GM23338 (cell line): ENCODE measurements at regions not wholly inside any gene's neighbourhood (a gene's known extent, or its start where the extent isn't known, plus 50 kb on each side); places are given as distances from the start of the nearest gene placed in this dataset.

Source experiments
- ATAC-seq: fragments of 200-7000 bp; cut with Tn5 transposase; 3 replicates; pipeline ENCODE4 v1.9.1; 2020
- DNase-seq: peaks from one replicate; pipeline ENCODE4 v3.0.0-alpha.2; 2015; ENCODE audit warnings: low spot score
- H2AFZ ChIP-seq: fragments of 200-600 bp; sonication (generic); 2 replicates; pipeline ENCODE4 v1.8.0; 2016; ENCODE audit warnings: antibody characterized with exemption, mild to moderate bottlenecking, moderate library complexity
- H3F3A ChIP-seq: fragments of 200-600 bp; sonication (generic); replicated peaks from 2 replicates; pipeline ENCODE4 v1.8.0; 2017; ENCODE audit warnings: antibody characterized with exemption, mixed run types, low read depth
- H3K27ac ChIP-seq: fragments of 200-600 bp; sonication (generic); 2 replicates; pipeline ENCODE4 v1.6.1; 2016; ENCODE audit warnings: low read depth
- H3K27me3 ChIP-seq: fragments of 200-600 bp; sonication (generic); 2 replicates; pipeline ENCODE4 v1.8.0; 2016; ENCODE audit warnings: mild to moderate bottlenecking, mixed run types, moderate library complexity; ENCODE audit not compliant: insufficient read depth
- H3K36me3 ChIP-seq: fragments of 200-600 bp; sonication (generic); 2 replicates; pipeline ENCODE4 v1.8.0; 2016; ENCODE audit warnings: mild to moderate bottlenecking; ENCODE audit not compliant: insufficient read depth
- H3K4me1 ChIP-seq: fragments of 200-600 bp; sonication (generic); 2 replicates; pipeline ENCODE4 v1.8.0; 2016; ENCODE audit warnings: mild to moderate bottlenecking, moderate library complexity; ENCODE audit not compliant: insufficient read depth
- H3K4me2 ChIP-seq: fragments of 200-600 bp; sonication (generic); 2 replicates; pipeline ENCODE4 v1.7.1; 2017; ENCODE audit warnings: mixed run types
- H3K4me3 ChIP-seq: fragments of 200-600 bp; sonication (generic); 2 replicates; pipeline ENCODE4 v1.6.1; 2016; ENCODE audit warnings: mixed run types
- H3K79me2 ChIP-seq: fragments of 200-600 bp; sonication (generic); replicated peaks from 2 replicates; pipeline ENCODE4 v1.8.0; 2017; ENCODE audit warnings: mild to moderate bottlenecking; ENCODE audit not compliant: insufficient read depth
- H3K9me2 ChIP-seq: fragments of 200-600 bp; sonication (generic); 2 replicates; pipeline ENCODE4 v1.8.0; 2017; ENCODE audit not compliant: insufficient read depth
- H4K20me1 ChIP-seq: fragments of 200-600 bp; sonication (generic); replicated peaks from 2 replicates; pipeline ENCODE4 v1.8.0; 2017; ENCODE audit warnings: mild to moderate bottlenecking; ENCODE audit not compliant: insufficient read depth
- H3K27ac Mint-ChIP-seq: 2 replicates; pipeline ENCODE4 v1.8.0; 2020; ENCODE audit warnings: inconsistent platforms, mild to moderate bottlenecking, moderate library complexity, mixed read lengths
- H3K27me3 Mint-ChIP-seq: 3 replicates; pipeline ENCODE4 v1.8.0; 2022; ENCODE audit warnings: low read depth, mild to moderate bottlenecking, moderate library complexity, mixed read lengths, inconsistent platforms; ENCODE audit not compliant: insufficient read depth, poor library complexity
- H3K36me3 Mint-ChIP-seq: 3 replicates; pipeline ENCODE4 v1.8.0; 2021; ENCODE audit warnings: low read depth, mild to moderate bottlenecking, inconsistent platforms, moderate library complexity, mixed read lengths
- H3K4me1 Mint-ChIP-seq: 3 replicates; pipeline ENCODE4 v1.8.0; 2020; ENCODE audit warnings: mild to moderate bottlenecking, inconsistent platforms, mixed read lengths
- H3K4me3 Mint-ChIP-seq: 3 replicates; pipeline ENCODE4 v1.8.0; 2021; ENCODE audit warnings: moderate library complexity, mild to moderate bottlenecking, inconsistent platforms, mixed read lengths
- H3K9me3 Mint-ChIP-seq: 3 replicates; pipeline ENCODE4 v1.8.0; 2020; ENCODE audit warnings: moderate library complexity, mild to moderate bottlenecking, inconsistent platforms, mixed read lengths
- CREB1 ChIP-seq: fragments of 250-450 bp; sonication (Bioruptor Pico); IDR thresholded peaks from 2 replicates; pipeline ENCODE4 v1.5.0; 2020; ENCODE audit warnings: low read depth, mild to moderate bottlenecking, moderate library complexity
- EZH2phosphoT487 ChIP-seq: fragments of 200-600 bp; sonication (generic); IDR thresholded peaks from one replicate; pipeline ENCODE4 v1.8.1; 2018; ENCODE audit warnings: antibody characterized with exemption; ENCODE audit not compliant: unreplicated experiment
- POLR2AphosphoS5 ChIP-seq: IDR thresholded peaks from 2 replicates; pipeline ENCODE4 v1.6.1; 2016; ENCODE audit warnings: antibody characterized with exemption, low read depth
- STAT1 ChIP-seq: IDR thresholded peaks from one replicate; pipeline ENCODE4 v1.6.1; 2016; ENCODE audit warnings: antibody characterized with exemption; ENCODE audit not compliant: unreplicated experiment
- ZNF114 ChIP-seq: fragments of 250-450 bp; sonication (Bioruptor Pico); IDR thresholded peaks from 2 replicates; pipeline ENCODE4 v1.5.0; 2020; ENCODE audit warnings: mild to moderate bottlenecking, moderate library complexity
- TF ChIP-seq, protein P1 (sequence below): fragments of 250-450 bp; sonication (Bioruptor Pico); IDR thresholded peaks from 2 replicates; pipeline ENCODE4 v1.5.0; 2020; ENCODE audit warnings: mild to moderate bottlenecking, moderate library complexity

DNA sequence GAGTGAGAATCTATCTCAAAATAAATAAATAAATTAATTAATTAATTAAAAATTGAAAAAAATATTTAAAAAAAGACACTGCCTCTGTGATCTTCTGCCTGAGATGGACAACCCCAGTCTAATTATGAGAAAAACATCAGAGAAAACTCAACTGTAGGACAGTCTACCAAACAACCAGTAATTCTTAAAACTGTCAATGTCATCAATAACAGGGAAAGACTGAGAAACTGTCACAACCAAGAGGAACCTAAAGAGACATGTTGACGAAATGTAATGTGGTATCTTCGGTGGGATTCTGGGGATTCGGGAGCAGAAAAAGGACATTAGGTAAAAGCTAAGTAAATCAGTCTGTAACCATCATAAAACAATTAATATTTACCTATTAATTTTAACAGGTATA lies 265.4 kb upstream of the LMCD1 start (continued):
- TF ChIP-seq STAT1: no peak
- no peak for TF ChIP-seq EZH2phosphoT487

DNA sequence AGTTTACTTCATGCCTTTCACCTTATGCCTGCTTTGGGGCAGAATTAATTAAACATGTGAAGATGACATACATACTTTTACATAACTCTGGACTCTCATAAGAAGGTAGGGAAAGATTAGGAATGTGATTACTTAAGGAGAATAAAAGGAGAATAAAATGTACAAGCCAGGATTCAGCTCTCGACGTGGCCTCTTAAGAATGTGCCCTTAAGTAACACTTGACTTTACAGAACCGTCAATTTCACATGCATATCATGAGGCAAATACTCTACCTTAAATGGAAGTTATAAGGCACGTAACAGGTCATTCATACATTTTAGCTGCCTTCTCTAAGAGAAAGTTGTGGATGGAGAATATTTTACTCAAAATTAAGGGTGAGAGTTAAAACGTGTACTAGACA lies 263.7 kb upstream of the LMCD1 start:
- H3K4me1 ChIP-seq: peaks cover 10% of the 10 kb centered on the region; the same call in 1 of the 2 replicates
- no peaks in the 10 kb centered on the region for H3K79me2 ChIP-seq
- Mint-ChIP-seq H3K9me3 (no peaks in the 10 kb centered on the region; the same call in 2 of the 3 replicates), H3K4me1 (peaks cover 10% of the 10 kb centered on the region; the same call in 2 of the 3 replicates), H3K27me3 (no peaks in the 10 kb centered on the region), H3K4me3 (no peak overlapping the region), H3K27ac (no peak overlapping the region), H3K36me3 (no peaks in the 10 kb centered on the region)
- no peak overlapping the region for H3K4me2 ChIP-seq
- no peak overlapping the region for H3K27ac ChIP-seq
- ATAC-seq: no peak
- no peak overlapping the region for H2AFZ ChIP-seq
- H3K9me2 ChIP-seq: no peaks in the 10 kb centered on the region
- H3F3A ChIP-seq: no peaks in the 10 kb centered on the region
- no peak overlapping the region for H3K4me3 ChIP-seq
- no peaks in the 10 kb centered on the region for H3K27me3 ChIP-seq
- TF ChIP-seq POLR2AphosphoS5 (no peak), CREB1 (no peak), ZNF114 (CRISPR knock-in tag) (no peak)
- TF ChIP-seq, protein P1, sequence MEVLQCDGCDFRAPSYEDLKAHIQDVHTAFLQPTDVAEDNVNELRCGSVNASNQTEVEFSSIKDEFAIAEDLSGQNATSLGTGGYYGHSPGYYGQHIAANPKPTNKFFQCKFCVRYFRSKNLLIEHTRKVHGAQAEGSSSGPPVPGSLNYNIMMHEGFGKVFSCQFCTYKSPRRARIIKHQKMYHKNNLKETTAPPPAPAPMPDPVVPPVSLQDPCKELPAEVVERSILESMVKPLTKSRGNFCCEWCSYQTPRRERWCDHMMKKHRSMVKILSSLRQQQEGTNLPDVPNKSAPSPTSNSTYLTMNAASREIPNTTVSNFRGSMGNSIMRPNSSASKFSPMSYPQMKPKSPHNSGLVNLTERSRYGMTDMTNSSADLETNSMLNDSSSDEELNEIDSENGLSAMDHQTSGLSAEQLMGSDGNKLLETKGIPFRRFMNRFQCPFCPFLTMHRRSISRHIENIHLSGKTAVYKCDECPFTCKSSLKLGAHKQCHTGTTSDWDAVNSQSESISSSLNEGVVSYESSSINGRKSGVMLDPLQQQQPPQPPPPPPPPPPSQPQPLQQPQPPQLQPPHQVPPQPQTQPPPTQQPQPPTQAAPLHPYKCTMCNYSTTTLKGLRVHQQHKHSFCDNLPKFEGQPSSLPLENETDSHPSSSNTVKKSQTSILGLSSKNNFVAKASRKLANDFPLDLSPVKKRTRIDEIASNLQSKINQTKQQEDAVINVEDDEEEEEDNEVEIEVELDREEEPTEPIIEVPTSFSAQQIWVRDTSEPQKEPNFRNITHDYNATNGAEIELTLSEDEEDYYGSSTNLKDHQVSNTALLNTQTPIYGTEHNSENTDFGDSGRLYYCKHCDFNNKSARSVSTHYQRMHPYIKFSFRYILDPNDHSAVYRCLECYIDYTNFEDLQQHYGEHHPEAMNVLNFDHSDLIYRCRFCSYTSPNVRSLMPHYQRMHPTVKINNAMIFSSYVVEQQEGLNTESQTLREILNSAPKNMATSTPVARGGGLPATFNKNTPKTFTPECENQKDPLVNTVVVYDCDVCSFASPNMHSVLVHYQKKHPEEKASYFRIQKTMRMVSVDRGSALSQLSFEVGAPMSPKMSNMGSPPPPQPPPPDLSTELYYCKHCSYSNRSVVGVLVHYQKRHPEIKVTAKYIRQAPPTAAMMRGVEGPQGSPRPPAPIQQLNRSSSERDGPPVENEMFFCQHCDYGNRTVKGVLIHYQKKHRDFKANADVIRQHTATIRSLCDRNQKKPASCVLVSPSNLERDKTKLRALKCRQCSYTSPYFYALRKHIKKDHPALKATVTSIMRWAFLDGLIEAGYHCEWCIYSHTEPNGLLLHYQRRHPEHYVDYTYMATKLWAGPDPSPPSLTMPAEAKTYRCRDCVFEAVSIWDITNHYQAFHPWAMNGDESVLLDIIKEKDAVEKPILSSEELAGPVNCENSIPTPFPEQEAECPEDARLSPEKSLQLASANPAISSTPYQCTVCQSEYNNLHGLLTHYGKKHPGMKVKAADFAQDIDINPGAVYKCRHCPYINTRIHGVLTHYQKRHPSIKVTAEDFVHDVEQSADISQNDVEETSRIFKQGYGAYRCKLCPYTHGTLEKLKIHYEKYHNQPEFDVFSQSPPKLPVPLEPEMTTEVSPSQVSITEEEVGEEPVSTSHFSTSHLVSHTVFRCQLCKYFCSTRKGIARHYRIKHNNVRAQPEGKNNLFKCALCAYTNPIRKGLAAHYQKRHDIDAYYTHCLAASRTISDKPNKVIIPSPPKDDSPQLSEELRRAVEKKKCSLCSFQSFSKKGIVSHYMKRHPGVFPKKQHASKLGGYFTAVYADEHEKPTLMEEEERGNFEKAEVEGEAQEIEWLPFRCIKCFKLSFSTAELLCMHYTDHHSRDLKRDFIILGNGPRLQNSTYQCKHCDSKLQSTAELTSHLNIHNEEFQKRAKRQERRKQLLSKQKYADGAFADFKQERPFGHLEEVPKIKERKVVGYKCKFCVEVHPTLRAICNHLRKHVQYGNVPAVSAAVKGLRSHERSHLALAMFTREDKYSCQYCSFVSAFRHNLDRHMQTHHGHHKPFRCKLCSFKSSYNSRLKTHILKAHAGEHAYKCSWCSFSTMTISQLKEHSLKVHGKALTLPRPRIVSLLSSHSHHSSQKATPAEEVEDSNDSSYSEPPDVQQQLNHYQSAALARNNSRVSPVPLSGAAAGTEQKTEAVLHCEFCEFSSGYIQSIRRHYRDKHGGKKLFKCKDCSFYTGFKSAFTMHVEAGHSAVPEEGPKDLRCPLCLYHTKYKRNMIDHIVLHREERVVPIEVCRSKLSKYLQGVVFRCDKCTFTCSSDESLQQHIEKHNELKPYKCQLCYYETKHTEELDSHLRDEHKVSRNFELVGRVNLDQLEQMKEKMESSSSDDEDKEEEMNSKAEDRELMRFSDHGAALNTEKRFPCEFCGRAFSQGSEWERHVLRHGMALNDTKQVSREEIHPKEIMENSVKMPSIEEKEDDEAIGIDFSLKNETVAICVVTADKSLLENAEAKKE (CRISPR knock-in tag): no peak
- H4K20me1 ChIP-seq: no peaks in the 10 kb centered on the region
- DNase-seq: no peak
- H3K36me3 ChIP-seq: no peaks in the 10 kb centered on the region
